ENCODE measurements at regions not wholly inside any gene's neighbourhood (a gene's known extent, or its start where the extent isn't known, plus 50 kb on each side); places are given as distances from the start of the nearest gene placed in this dataset.
"Not testable (repeated sequence)": the region's sequence is repeated elsewhere in the genome, so short reads cannot be mapped to it uniquely, and the experiment has no call there.

DNA sequence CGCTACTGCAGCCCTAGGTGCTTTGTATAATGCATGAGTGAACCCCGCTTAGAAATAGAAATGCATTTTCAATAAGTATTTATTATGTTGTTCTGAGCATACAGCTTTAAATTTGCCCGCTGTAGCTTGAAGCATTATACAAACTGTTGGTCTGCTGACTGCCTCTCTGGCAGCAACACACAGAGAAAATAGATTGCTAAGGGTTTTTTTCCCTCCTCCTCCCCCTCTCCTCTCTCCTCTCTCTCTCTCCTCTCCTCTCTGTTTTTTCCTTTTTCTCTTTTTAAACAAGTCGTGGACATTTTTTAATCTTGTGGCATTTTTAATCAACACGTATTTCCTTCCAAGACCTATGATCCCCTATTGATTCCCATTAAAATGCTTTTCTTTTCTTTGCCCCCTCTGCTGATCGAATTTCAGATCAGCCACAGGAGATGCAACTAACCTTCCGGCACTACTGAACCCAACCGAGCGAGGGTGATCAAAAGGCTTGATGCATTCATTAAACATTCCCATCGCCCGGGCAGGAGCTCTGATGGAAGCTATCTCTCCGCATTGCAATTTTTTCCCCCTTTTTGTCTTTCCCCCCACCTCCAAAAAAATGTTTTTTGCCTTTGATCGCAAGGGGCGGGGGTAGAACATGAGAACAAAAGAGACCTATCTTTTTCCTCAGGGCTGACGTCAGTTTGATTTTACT lies 90.7 kb upstream of the ARID1B start:
- peaks cover 0 to 27% (median 0%) of the 10 kb centered on the region in 5 donors for H3K27me3 Mint-ChIP-seq
- DNase-seq, result peak in 2 of 9 donors; percentile 13 to 88
- Histone ChIP-seq H3K27ac (ENCODE audit: low read depth, low read length) (peak overlapping the region; percentile 100), H3K9me3 (ENCODE audit: control insufficient read depth in 2 of 3, low read length in 3 of 3) (no peaks in the 10 kb centered on the region), H3K27me3 (ENCODE audit: control insufficient read depth in 2 of 2, insufficient read depth in 2 of 2, low read length in 2 of 2) (no peaks in the 10 kb centered on the region), H3K4me1 (ENCODE audit: control insufficient read depth in 2 of 2, insufficient read depth in 2 of 2, low read length in 2 of 2) (peaks cover 4 to 17% of the 10 kb centered on the region in 2 donors), H3K36me3 (ENCODE audit: control insufficient read depth in 2 of 3, insufficient read depth in 3 of 3, low read length in 3 of 3) (no peaks in the 10 kb centered on the region), H3K4me3 (ENCODE audit: low read length) (peak overlapping the region; percentile 89)
- H3K4me1 Mint-ChIP-seq, result peaks cover 10 to 28% (median 20%) of the 10 kb centered on the region in 7 donors
- intact Hi-C loops (cut with micrococcal nuclease), result loop anchor here (1.0 to 10.0 kb wide), 18 partner anchors 34 to 1954 kb away; partner anchors contain the start of genes TFB1M (in 2 of the 2), SCAF8 (in 1 of the 2) and TMEM242 (in 1 of the 2)
- ChIA-PET POLR2A (interaction anchor here (0.9 to 7.6 kb wide), 10 partner anchors 9 to 1371 kb away, joined by 3 to 122 read pairs (median 4); partner anchors contain the start of gene ARID1B), CTCF (interaction anchor here (0.6 to 1.2 kb wide), 7 partner anchors 8 to 335 kb away, joined by 3 to 5 read pairs (median 3); no protein-coding TSS in a partner anchor)
- peak overlapping the region; percentile 81 to 96 (median 90) for H3K4me3 Mint-ChIP-seq
- H3K9me3 Mint-ChIP-seq, result no peaks in the 10 kb centered on the region
- H3K27ac Mint-ChIP-seq, result peak overlapping the region; percentile 87 to 99 (median 95)
- H3K36me3 Mint-ChIP-seq, result no peaks in the 10 kb centered on the region
- ATAC-seq, result peak; percentile 52

DNA sequence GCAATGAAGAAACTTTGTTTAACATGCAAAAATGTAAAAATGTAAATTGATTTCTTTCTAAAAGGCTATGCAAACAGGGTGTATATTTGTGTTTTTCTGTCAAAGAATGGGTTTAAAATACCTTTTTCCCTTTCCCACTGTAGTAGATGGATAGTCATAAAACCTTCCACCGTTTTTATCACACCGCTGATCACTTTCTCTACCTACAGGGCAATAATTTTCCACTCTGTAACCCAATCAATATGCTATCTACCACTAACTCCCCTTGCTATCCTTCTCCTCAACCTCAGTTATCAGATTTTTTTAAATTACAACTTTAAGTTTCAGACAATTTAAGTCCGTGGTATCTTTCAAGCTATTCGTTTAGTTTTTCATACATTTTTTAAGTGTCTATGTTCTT lies 91.4 kb upstream of the ARID1B start:
- CTCF ChIA-PET, result interaction anchor here (0.6 to 1.2 kb wide), 4 partner anchors 30 to 122 kb away, joined by 3 to 5 read pairs (median 4); no protein-coding TSS in a partner anchor
- H3K27me3 ChIP-seq (ENCODE audit: control insufficient read depth in 2 of 2, insufficient read depth in 2 of 2, low read length in 2 of 2), result no peaks in the 10 kb centered on the region
- H3K4me3 ChIP-seq (ENCODE audit: low read length), result peak overlapping the region; percentile 89
- Mint-ChIP-seq H3K27me3 (peaks cover 0 to 27% (median 0%) of the 10 kb centered on the region in 5 donors), H3K4me1 (peaks cover 10 to 28% (median 20%) of the 10 kb centered on the region in 7 donors), H3K36me3 (no peaks in the 10 kb centered on the region), H3K9me3 (no peaks in the 10 kb centered on the region), H3K27ac (peak overlapping the region; percentile 24 to 99 (median 94)), H3K4me3 (peak overlapping the region; percentile 81 to 96 (median 90))
- peak overlapping the region; percentile 100 for H3K27ac ChIP-seq (ENCODE audit: low read depth, low read length)
- DNase-seq (no peak), ATAC-seq (no peak)
- no peaks in the 10 kb centered on the region for H3K36me3 ChIP-seq (ENCODE audit: control insufficient read depth in 2 of 3, insufficient read depth in 3 of 3, low read length in 3 of 3)
- intact Hi-C loops (cut with micrococcal nuclease), result loop anchor here (1.0 to 10.0 kb wide), 18 partner anchors 34 to 1953 kb away; partner anchors contain the start of genes TFB1M (in 2 of the 2), SCAF8 (in 1 of the 2) and TMEM242 (in 1 of the 2)
- peaks cover 4 to 17% of the 10 kb centered on the region in 2 donors for H3K4me1 ChIP-seq (ENCODE audit: control insufficient read depth in 2 of 2, insufficient read depth in 2 of 2, low read length in 2 of 2)
- POLR2A ChIA-PET, result interaction anchor here (0.9 to 7.6 kb wide), 6 partner anchors 10 to 291 kb away, joined by 3 to 122 read pairs (median 10); partner anchors contain the start of gene ARID1B
- no peaks in the 10 kb centered on the region for H3K9me3 ChIP-seq (ENCODE audit: control insufficient read depth in 2 of 3, low read length in 3 of 3)

DNA sequence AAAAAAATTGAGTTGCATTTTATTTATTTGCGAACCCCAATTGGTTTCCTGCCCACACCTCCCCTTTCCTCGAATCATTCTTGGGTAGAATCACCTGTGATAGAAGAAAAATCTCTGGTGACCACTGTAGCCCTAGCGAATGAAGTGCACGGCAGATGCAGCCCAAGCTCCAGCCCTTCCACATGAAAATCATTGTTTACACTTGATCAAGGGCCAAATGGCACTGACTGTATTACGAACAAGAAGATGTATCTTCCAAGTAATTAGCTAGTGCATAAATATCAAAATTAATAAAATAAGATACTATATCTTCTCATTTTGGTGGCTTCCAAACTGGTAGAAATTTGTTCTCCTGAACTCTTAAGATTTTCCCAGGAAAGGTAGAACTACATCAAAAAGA lies 93.4 kb upstream of the ARID1B start:
- no peak for DNase-seq
- ATAC-seq, result no peak
- Mint-ChIP-seq H3K27ac (no peak overlapping the region), H3K36me3 (no peaks in the 10 kb centered on the region), H3K4me1 (peaks cover 10 to 25% (median 20%) of the 10 kb centered on the region in 7 donors), H3K4me3 (no peak overlapping the region), H3K9me3 (no peaks in the 10 kb centered on the region), H3K27me3 (peaks cover 0 to 27% (median 0%) of the 10 kb centered on the region in 5 donors)
- Histone ChIP-seq H3K36me3 (ENCODE audit: control insufficient read depth in 2 of 3, insufficient read depth in 3 of 3, low read length in 3 of 3) (no peaks in the 10 kb centered on the region), H3K4me1 (ENCODE audit: control insufficient read depth in 2 of 2, insufficient read depth in 2 of 2, low read length in 2 of 2) (peaks cover 4 to 17% of the 10 kb centered on the region in 2 donors), H3K9me3 (ENCODE audit: control insufficient read depth in 2 of 3, low read length in 3 of 3) (no peaks in the 10 kb centered on the region), H3K4me3 (ENCODE audit: low read length) (no peak overlapping the region), H3K27me3 (ENCODE audit: control insufficient read depth in 2 of 2, insufficient read depth in 2 of 2, low read length in 2 of 2) (no peaks in the 10 kb centered on the region), H3K27ac (ENCODE audit: low read depth, low read length) (no peak overlapping the region)
- CTCF ChIA-PET, result interaction anchor here (0.7 to 1.0 kb wide), 4 partner anchors 75 to 500 kb away, joined by 3 to 4 read pairs (median 4); no protein-coding TSS in a partner anchor
- intact Hi-C loops (cut with micrococcal nuclease), result loop anchor here in 1 of 2 donors (10.0 kb wide), 1 partner anchor 1551 kb away; no protein-coding TSS in a partner anchor
- POLR2A ChIA-PET, result interaction anchor here (0.7 to 7.6 kb wide), 2 partner anchors 95 to 887 kb away, joined by 4 to 122 read pairs; partner anchors contain the start of gene ARID1B

- Mint-ChIP-seq H3K4me3 (no peak overlapping the region), H3K36me3 (no peaks in the 10 kb centered on the region), H3K27me3 (peaks cover 0 to 10% (median 3%) of the 10 kb centered on the region in 5 donors), H3K27ac (no peak overlapping the region), H3K4me1 (no peaks in the 10 kb centered on the region), H3K9me3 (peaks cover 0 to 27% (median 12%) of the 10 kb centered on the region in 11 donors)
- ChIA-PET POLR2A (no interaction called here), CTCF (interaction anchor here (0.7 kb wide), 1 partner anchor 87 kb away, joined by 3 read pairs; no protein-coding TSS in a partner anchor)
- H3K27ac ChIP-seq (ENCODE audit: low read depth, low read length), result no peak overlapping the region
- H3K4me1 ChIP-seq (ENCODE audit: control insufficient read depth in 2 of 2, insufficient read depth in 2 of 2, low read length in 2 of 2), result no peaks in the 10 kb centered on the region
- no peaks in the 10 kb centered on the region for H3K27me3 ChIP-seq (ENCODE audit: control insufficient read depth in 2 of 2, insufficient read depth in 2 of 2, low read length in 2 of 2)
- DNase-seq, result no peak
- H3K4me3 ChIP-seq (ENCODE audit: low read length), result no peak overlapping the region
- H3K36me3 ChIP-seq (ENCODE audit: control insufficient read depth in 2 of 3, insufficient read depth in 3 of 3, low read length in 3 of 3), result no peaks in the 10 kb centered on the region
- ATAC-seq, result no peak
- peaks cover 0 to 9% (median 0%) of the 10 kb centered on the region in 3 experiments for H3K9me3 ChIP-seq (ENCODE audit: control insufficient read depth in 2 of 3, low read length in 3 of 3)
- intact Hi-C loops (cut with micrococcal nuclease), result no loop called here
These were observed 100.5 kb upstream of the ARID1B start for GRCh38 chr6:156676721-156677120.

GRCh38 chr6:156674197-156674596 lies 103.0 kb upstream of the ARID1B start:
- ChIA-PET CTCF (no interaction called here), POLR2A (no interaction called here)
- Histone ChIP-seq H3K27ac (ENCODE audit: low read depth, low read length) (no peak overlapping the region), H3K27me3 (ENCODE audit: control insufficient read depth in 2 of 2, insufficient read depth in 2 of 2, low read length in 2 of 2) (no peaks in the 10 kb centered on the region), H3K4me1 (ENCODE audit: control insufficient read depth in 2 of 2, insufficient read depth in 2 of 2, low read length in 2 of 2) (no peaks in the 10 kb centered on the region), H3K4me3 (ENCODE audit: low read length) (no peak overlapping the region), H3K36me3 (ENCODE audit: control insufficient read depth in 2 of 3, insufficient read depth in 3 of 3, low read length in 3 of 3) (no peaks in the 10 kb centered on the region), H3K9me3 (ENCODE audit: control insufficient read depth in 2 of 3, low read length in 3 of 3) (peaks cover 0 to 9% (median 0%) of the 10 kb centered on the region in 3 experiments)
- H3K4me1 Mint-ChIP-seq, result peaks cover 0 to 2% (median 0%) of the 10 kb centered on the region in 7 donors
- ATAC-seq, result no peak
- peaks cover 0 to 28% (median 12%) of the 10 kb centered on the region in 11 donors for H3K9me3 Mint-ChIP-seq
- no peak overlapping the region for H3K4me3 Mint-ChIP-seq
- intact Hi-C loops (cut with micrococcal nuclease), result no loop called here
- H3K27ac Mint-ChIP-seq, result no peak overlapping the region
- DNase-seq, result no peak
- H3K27me3 Mint-ChIP-seq, result peaks cover 0 to 8% (median 3%) of the 10 kb centered on the region in 5 donors
- no peaks in the 10 kb centered on the region for H3K36me3 Mint-ChIP-seq

- Mint-ChIP-seq H3K27me3 (peaks cover 3 to 24% (median 6%) of the 10 kb centered on the region in 5 donors), H3K9me3 (peaks cover 0 to 28% (median 14%) of the 10 kb centered on the region in 11 donors)
- H3K27me3 ChIP-seq (ENCODE audit: control insufficient read depth in 2 of 2, insufficient read depth in 2 of 2, low read length in 2 of 2); H3K4me3 Mint-ChIP-seq; ATAC-seq; H3K36me3 Mint-ChIP-seq; H3K36me3 ChIP-seq (ENCODE audit: control insufficient read depth in 2 of 3, insufficient read depth in 3 of 3, low read length in 3 of 3); H3K4me1 ChIP-seq (ENCODE audit: control insufficient read depth in 2 of 2, insufficient read depth in 2 of 2, low read length in 2 of 2); CTCF ChIA-PET; intact Hi-C loops (cut with micrococcal nuclease); DNase-seq; H3K4me3 ChIP-seq (ENCODE audit: low read length); H3K27ac ChIP-seq (ENCODE audit: low read depth, low read length); H3K27ac Mint-ChIP-seq; H3K9me3 ChIP-seq (ENCODE audit: control insufficient read depth in 2 of 3, low read length in 3 of 3); POLR2A ChIA-PET; H3K4me1 Mint-ChIP-seq: not testable (repeated sequence)
These were observed 107.1 kb upstream of the ARID1B start for GRCh38 chr6:156670097-156670496.

All from naive thymus-derived CD4-positive, alpha-beta T cell (primary cell).